Calu3 (cell line): ENCODE measurements at regions not wholly inside any gene's neighbourhood (a gene's known extent, or its start where the extent isn't known, plus 50 kb on each side); places are given as distances from the start of the nearest gene placed in this dataset.

ENCODE experiments used
- BruUV-seq: library from RNA; stranded (reverse); fragments of 400-500 nt; replicated peaks from 2 replicates; lab custom pipeline; 2021; lab: Mats Ljungman, UMichigan
- CTCF ChIA-PET: fragments of 300-600 bp; sonication (Branson Sonifier 250); formaldehyde crosslinking; loops from one replicate; lab custom pipeline; 2022; ENCODE audit warnings: antibody characterized with exemption; lab: Charles Lee
- DNase-seq: peaks from one replicate; pipeline ENCODE4 v3.0.0; 2022
- H3K27ac Mint-ChIP-seq: one replicate; pipeline ENCODE4 v1.8.0; 2022; ENCODE audit warnings: mixed read lengths; ENCODE audit not compliant: unreplicated experiment
- H3K27me3 Mint-ChIP-seq: one replicate; pipeline ENCODE4 v1.8.0; 2022; ENCODE audit warnings: mixed read lengths; ENCODE audit not compliant: unreplicated experiment
- H3K36me3 Mint-ChIP-seq: one replicate; pipeline ENCODE4 v1.8.0; 2022; ENCODE audit warnings: mild to moderate bottlenecking, moderate library complexity, mixed read lengths; ENCODE audit not compliant: insufficient read depth, unreplicated experiment
- H3K4me1 Mint-ChIP-seq: one replicate; pipeline ENCODE4 v1.8.0; 2022; ENCODE audit warnings: mild to moderate bottlenecking, low read depth, mixed read lengths; ENCODE audit not compliant: unreplicated experiment
- H3K4me3 Mint-ChIP-seq: one replicate; pipeline ENCODE4 v1.8.0; 2022; ENCODE audit warnings: mild to moderate bottlenecking, low read depth, moderate library complexity, mixed read lengths; ENCODE audit not compliant: unreplicated experiment
- H3K9me3 Mint-ChIP-seq: one replicate; pipeline ENCODE4 v1.8.0; 2022; ENCODE audit warnings: low read depth, mixed read lengths; ENCODE audit not compliant: unreplicated experiment
- CTCF ChIP-seq: fragments of 200-600 bp; IDR thresholded peaks from one replicate; pipeline ENCODE4 v1.8.0; 2022; ENCODE audit warnings: antibody characterized with exemption; ENCODE audit not compliant: unreplicated experiment
- intact Hi-C: fragments of 100-400 bp; cut with micrococcal nuclease; formaldehyde crosslinking; loops from one replicate; pipeline ENCODE4 v1.10.0; 2022; ENCODE audit not compliant: unreplicated experiment

GRCh38 chr9:129391221-129391661 lies 213.2 kb upstream of the IER5L start:
- no TSS peak for BruUV-seq
- CTCF ChIA-PET: no interaction called here

GRCh38 chr9:129390541-129390940 lies 212.5 kb upstream of the IER5L start:
- Mint-ChIP-seq H3K27me3 (no peaks in the 10 kb centered on the region), H3K4me1 (no peaks in the 10 kb centered on the region), H3K9me3 (no peaks in the 10 kb centered on the region), H3K4me3 (no peak overlapping the region), H3K36me3 (no peaks in the 10 kb centered on the region), H3K27ac (no peak overlapping the region)
- no TSS peak for BruUV-seq
- intact Hi-C loops: no loop called here
- TF ChIP-seq CTCF: no peak
- no peak for DNase-seq
- CTCF ChIA-PET: no interaction called here

More at GRCh38 chr9:129391221-129391661, 213.2 kb upstream of the IER5L start:
- no peaks in the 10 kb centered on the region for H3K9me3 Mint-ChIP-seq
- no peak overlapping the region for H3K4me3 Mint-ChIP-seq
- H3K36me3 Mint-ChIP-seq: no peaks in the 10 kb centered on the region
- no peak for TF ChIP-seq CTCF
- H3K4me1 Mint-ChIP-seq: no peaks in the 10 kb centered on the region
- no peak overlapping the region for H3K27ac Mint-ChIP-seq
- no peak for DNase-seq
- no peaks in the 10 kb centered on the region for H3K27me3 Mint-ChIP-seq
- intact Hi-C loops: no loop called here

DNA sequence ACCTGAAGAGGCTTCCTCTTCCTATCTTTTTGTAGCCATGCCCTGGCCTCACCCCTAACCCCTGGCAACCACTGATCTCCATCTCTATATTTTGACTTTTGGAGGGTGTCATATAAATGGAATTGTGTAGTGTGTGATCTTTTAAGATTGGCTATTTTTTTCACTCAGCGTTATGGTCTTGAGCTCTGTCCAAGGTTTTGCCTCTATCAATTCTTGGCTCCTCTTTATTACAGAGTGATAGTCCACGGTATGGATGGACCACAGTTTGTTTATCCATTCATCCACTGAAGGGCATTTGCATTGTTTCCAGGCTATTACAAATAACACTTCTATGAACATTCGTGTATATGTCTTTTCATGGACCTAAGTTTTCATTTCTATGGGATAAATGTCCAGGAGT lies 209.8 kb upstream of the IER5L start:
- H3K27me3 Mint-ChIP-seq: no peaks in the 10 kb centered on the region
- H3K9me3 Mint-ChIP-seq: no peaks in the 10 kb centered on the region
- DNase-seq: no peak
- peaks cover under 1% of the 10 kb centered on the region for H3K4me1 Mint-ChIP-seq
- no TSS peak for BruUV-seq
- intact Hi-C loops: loop anchor here (10.0 kb wide), 1 partner anchor 227 kb away; no protein-coding TSS in a partner anchor
- H3K27ac Mint-ChIP-seq: no peak overlapping the region
- H3K36me3 Mint-ChIP-seq: peaks cover 3% of the 10 kb centered on the region
- no peak overlapping the region for H3K4me3 Mint-ChIP-seq
- CTCF ChIA-PET: no interaction called here
- TF ChIP-seq CTCF: no peak

DNA sequence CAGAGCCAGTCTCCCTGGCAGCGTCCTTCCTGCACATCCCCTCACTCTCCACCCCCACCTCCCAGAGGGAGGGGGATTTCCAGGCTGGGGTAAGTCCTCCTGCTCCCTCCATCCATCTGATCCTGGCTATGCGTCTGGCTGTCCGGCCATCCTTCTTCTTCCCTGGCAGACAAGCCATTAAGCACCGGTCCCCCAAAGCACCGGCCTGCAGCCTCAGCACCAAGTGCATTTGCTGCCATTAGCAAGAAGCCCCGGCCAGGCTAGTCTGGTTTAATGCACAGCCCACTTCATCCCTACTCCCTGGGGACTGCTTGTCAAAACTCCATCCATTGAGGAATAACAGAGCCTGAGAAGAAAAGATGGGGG lies 208.7 kb upstream of the IER5L start:
- H3K4me3 Mint-ChIP-seq: no peak overlapping the region
- peaks cover 8% of the 10 kb centered on the region for H3K36me3 Mint-ChIP-seq
- peaks cover 9% of the 10 kb centered on the region for H3K4me1 Mint-ChIP-seq
- DNase-seq: no peak
- intact Hi-C loops: loop anchor here (10.0 kb wide), 1 partner anchor 228 kb away; no protein-coding TSS in a partner anchor
- CTCF ChIA-PET: no interaction called here
- H3K27me3 Mint-ChIP-seq: no peaks in the 10 kb centered on the region
- no peak for TF ChIP-seq CTCF
- H3K27ac Mint-ChIP-seq: no peak overlapping the region
- BruUV-seq: no TSS peak
- no peaks in the 10 kb centered on the region for H3K9me3 Mint-ChIP-seq
